HT1080 (cell line): ENCODE measurements at regions not wholly inside any gene's neighbourhood (a gene's known extent, or its start where the extent isn't known, plus 50 kb on each side); places are given as distances from the start of the nearest gene placed in this dataset.

Experiments
- DNase-seq: peaks from one replicate; pipeline ENCODE4 v3.0.0-alpha.2; 2015; ENCODE audit warnings: low read depth

- DNase-seq, result no peak
These were observed 242.3 kb downstream of the TOMM20 start for GRCh38 chr1:234886081-234886984.

- DNase-seq, result no peak
These were observed 243.0 kb downstream of the TOMM20 start for GRCh38 chr1:234885601-234886000.

DNA sequence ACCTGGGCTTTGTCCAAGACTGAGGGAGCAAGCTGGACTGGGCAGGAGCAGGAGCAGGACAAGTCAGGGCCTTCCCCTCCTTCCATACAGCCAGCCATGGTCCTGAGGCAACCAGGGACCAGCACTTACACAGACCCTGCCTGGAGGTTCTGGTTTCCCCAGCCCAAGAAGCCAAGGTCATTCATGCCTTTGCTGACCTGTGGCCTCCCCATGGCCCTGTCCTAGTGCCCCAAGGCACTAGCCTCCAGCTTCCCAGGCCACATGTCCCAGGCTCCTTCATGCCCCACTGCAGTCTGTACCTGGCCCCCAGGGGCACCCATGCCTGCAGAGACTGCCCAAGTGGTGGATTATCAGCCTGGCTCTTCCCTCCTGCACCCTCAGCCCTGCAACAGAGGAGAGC, 243.9 kb downstream of the TOMM20 start:
- no peak for DNase-seq

DNA sequence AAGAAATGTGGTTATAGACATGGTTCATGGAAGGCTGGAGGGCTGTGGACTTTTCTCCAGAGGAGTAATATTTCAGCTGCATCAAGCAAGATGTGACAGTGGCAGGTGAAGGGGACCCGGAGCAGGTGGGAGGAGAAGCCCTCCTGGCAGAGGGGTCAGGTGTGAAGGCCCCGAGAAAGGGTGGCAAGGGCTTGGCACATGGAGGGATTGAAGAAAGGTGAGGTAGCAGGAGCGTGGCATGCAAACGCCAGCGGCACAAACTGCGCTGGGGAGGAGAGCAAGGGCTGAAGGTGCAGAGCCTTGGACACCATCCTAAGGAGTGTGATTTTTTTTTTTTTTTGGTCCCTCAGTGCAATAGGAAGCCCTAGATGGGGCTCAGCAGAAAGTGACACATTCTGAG, 244.6 kb downstream of the TOMM20 start:
- DNase-seq, result no peak

GRCh38 chr1:234882898-234883297, 245.7 kb downstream of the TOMM20 start:
- DNase-seq, result no peak

GRCh38 chr1:234881893-234882771, 246.5 kb downstream of the TOMM20 start:
- DNase-seq, result no peak

DNA sequence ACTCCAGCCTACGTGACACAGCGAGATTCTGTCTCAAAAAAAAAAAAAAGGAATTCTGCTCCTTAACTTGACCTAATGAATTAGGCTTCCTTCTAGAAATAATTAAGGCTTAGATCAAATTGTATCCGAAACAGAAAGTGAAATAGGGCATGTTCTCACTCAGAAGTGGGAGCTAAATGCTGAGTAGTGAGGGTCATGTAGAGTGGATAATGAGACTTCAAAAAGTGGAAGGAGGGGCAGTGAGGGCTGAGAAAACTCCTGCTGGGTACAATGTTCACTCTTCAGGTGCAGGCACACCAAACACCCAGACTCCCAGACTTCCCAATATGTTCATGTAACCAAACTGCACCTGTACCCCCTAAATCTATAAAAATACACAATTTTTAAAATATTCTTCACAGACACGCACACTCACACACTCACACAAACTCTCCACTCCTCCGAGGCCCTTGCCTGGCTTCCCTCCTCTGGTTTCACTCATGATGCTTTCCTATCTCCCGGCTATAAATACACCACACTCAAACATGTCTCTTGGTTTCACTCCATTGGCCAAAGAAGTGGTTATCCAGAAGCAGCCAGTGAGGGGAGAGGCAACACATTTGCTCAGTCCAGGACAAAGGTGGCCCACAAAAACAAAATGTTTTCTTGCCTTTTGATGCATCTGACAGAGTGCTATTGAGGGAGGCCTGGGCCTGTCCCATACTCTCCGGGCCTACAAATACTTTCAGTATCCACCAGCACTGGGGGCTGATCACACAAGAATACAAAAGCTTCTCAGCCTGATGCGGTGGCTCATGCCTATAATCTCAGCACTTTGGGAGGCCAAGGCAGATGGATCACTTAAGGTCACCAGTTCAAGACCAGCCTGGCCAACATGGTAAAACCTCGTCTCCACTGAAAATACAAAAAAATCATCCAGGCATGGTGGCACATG, 249.2 kb downstream of the TOMM20 start:
- DNase-seq, result no peak

DNA sequence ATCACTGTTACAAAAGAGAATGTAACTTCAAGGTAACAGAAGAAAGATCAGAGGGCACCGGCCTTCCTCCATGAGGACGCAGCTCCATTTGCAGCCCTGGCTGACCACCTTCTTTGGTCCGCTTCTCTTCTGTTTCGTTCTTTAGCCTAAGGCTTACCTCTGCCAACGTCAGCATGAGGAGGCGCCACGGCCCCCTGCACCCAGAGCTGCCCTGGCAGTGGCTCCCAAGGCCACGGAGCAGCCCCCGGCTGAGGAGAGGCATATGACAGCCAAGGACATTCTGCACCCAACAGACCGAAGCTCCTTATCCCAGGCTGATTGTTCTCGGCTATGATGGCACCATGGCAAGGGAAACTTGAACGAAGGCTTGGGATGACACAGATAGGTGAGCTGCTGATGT, 250.3 kb downstream of the TOMM20 start:
- DNase-seq, result no peak

- DNase-seq, result no peak
These were observed 250.9 kb downstream of the TOMM20 start for GRCh38 chr1:234877761-234878160.

DNA sequence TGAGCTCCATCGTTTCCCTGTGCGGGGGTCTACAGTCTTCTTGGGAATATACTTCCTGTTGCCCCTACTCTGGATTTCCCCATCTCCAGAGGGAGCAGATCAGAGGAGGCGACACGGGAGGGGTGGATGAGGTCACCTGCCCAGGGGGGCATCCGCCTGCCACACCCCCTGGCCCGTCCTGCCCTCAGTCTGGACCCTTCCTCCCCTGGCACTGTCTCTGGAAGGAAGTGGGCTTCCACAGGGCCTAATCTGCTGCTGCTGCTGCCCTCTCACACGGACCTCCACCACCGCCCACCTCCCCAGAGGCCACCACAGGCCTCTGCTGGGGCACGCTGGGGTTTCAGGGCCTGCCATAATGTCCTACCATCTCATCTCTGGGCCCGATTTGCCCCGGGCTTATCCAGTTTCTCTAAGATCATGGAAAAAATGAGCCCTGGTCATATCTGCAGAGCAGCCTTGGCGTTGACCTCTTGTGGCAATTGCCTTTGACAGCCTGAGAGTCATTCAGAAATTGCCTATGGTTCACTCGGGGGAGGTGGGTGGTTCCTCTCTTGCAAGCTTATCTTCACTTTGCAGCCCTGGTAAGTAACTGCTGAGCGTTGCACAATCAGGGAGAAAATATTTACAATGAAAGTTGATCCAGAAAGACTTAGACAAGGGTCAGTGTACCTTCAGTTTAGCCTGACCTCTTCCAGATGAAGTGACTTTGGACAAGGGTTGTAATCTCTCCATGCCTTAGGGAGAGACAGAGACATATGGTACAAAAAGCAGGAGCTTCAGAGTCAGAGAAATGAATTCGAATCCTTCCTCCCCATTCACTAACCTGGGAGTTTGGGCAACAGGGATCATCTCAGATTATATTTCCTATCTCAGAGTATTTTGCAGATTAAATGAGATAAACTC, 252.4 kb downstream of the TOMM20 start:
- DNase-seq, result no peak

- no peak for DNase-seq
These were observed 253.2 kb downstream of the TOMM20 start for GRCh38 chr1:234875328-234875952.

- DNase-seq, result no peak
These were observed 254.0 kb downstream of the TOMM20 start for GRCh38 chr1:234874291-234875288.

- peak; percentile 94 for DNase-seq
These were observed 256.8 kb downstream of the TOMM20 start for GRCh38 chr1:234871710-234872271.

GRCh38 chr1:234871039-234871709, 257.5 kb downstream of the TOMM20 start:
- DNase-seq, result no peak

GRCh38 chr1:234870020-234870981, 258.3 kb downstream of the TOMM20 start:
- no peak for DNase-seq
